SK-N-SH (cell line): ENCODE measurements at regions not wholly inside any gene's neighbourhood (a gene's known extent, or its start where the extent isn't known, plus 50 kb on each side); places are given as distances from the start of the nearest gene placed in this dataset.

Experiments
- CTCF ChIP-seq: fragments of 200-600 bp; sonication (generic); IDR thresholded peaks from 2 replicates; pipeline ENCODE4 v1.6.1; 2017; ENCODE audit warnings: antibody characterized with exemption, mild to moderate bottlenecking, moderate library complexity
- JUND ChIP-seq: IDR thresholded peaks from 2 replicates; pipeline ENCODE4 v1.4.0; 2012
- TF ChIP-seq, protein P1 (sequence below): fragments of 150-350 bp; IDR thresholded peaks from 2 replicates; pipeline ENCODE4 v1.6.1; 2017; ENCODE audit warnings: antibody characterized with exemption, low read length, low read depth, borderline replicate concordance
- TF ChIP-seq, protein P2 (sequence below): IDR thresholded peaks from 2 replicates; pipeline ENCODE4 v1.4.0; 2012; ENCODE audit warnings: low read depth, borderline replicate concordance

DNA sequence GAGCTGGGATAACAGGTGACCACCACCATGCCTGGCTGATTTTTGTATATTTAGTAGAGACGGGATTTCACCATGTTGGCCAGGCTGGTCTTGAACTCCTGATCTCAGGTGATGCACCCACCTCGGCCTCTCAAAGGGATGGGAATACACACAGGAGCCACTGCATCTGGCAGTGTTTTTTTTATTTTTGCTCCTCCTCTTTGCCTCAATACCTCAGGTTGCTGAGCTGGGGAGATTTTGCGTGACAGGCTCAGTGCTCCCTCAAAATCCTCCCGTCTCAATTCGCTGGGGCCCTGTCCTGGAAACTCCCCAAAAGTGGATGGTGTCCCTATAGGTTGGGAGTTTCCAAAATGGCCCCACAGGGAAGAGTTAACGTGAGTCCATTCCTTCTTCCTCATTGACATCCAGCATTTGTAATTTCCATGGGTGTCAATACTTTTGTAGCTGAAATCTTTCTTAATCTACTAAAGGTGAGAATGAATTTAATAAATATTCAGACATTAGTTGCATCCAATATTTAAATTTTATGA, 71.8 kb downstream of the GGTLC2 start:
- TF ChIP-seq CTCF (no peak), JUND (no peak)
- TF ChIP-seq, protein P1, sequence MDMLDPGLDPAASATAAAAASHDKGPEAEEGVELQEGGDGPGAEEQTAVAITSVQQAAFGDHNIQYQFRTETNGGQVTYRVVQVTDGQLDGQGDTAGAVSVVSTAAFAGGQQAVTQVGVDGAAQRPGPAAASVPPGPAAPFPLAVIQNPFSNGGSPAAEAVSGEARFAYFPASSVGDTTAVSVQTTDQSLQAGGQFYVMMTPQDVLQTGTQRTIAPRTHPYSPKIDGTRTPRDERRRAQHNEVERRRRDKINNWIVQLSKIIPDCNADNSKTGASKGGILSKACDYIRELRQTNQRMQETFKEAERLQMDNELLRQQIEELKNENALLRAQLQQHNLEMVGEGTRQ = no peak
- TF ChIP-seq, protein P2, sequence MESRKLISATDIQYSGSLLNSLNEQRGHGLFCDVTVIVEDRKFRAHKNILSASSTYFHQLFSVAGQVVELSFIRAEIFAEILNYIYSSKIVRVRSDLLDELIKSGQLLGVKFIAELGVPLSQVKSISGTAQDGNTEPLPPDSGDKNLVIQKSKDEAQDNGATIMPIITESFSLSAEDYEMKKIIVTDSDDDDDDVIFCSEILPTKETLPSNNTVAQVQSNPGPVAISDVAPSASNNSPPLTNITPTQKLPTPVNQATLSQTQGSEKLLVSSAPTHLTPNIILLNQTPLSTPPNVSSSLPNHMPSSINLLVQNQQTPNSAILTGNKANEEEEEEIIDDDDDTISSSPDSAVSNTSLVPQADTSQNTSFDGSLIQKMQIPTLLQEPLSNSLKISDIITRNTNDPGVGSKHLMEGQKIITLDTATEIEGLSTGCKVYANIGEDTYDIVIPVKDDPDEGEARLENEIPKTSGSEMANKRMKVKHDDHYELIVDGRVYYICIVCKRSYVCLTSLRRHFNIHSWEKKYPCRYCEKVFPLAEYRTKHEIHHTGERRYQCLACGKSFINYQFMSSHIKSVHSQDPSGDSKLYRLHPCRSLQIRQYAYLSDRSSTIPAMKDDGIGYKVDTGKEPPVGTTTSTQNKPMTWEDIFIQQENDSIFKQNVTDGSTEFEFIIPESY = no peak
